K562 (cell line): ENCODE measurements at regions not wholly inside any gene's neighbourhood (a gene's known extent, or its start where the extent isn't known, plus 50 kb on each side); places are given as distances from the start of the nearest gene placed in this dataset.

Experiments used
- CBFA2T3 ChIP-seq: fragments of 450-650 bp; IDR thresholded peaks from 2 replicates; pipeline ENCODE4 v1.6.1; 2017
- CBX1 ChIP-seq: sonication (generic); IDR thresholded peaks from 2 replicates; pipeline ENCODE4 v1.6.1; 2016; ENCODE audit warnings: antibody characterized with exemption, low read depth, mild to moderate bottlenecking
- CHD4 ChIP-seq: fragments of 200-600 bp; sonication (generic); IDR thresholded peaks from 3 replicates; pipeline ENCODE4 v1.6.1; 2012; ENCODE audit warnings: low read depth, mild to moderate bottlenecking, mixed read lengths, low read length, inconsistent platforms; ENCODE audit not compliant: insufficient read depth, insufficient replicate concordance, poor library complexity, severe bottlenecking
- FOXP1 ChIP-seq: sonication (generic); formaldehyde crosslinking; IDR thresholded peaks from 2 replicates; pipeline ENCODE4 v1.8.0; 2022; ENCODE audit warnings: mild to moderate bottlenecking, missing genetic modification reagents
- GTF2E2 ChIP-seq: fragments of 200-800 bp; sonication (Bioruptor generic); IDR thresholded peaks from 2 replicates; pipeline ENCODE4 v1.6.1; 2016; ENCODE audit warnings: missing genetic modification characterization, missing compliant biosample characterization
- KHSRP ChIP-seq: fragments of 450-650 bp; IDR thresholded peaks from 2 replicates; pipeline ENCODE4 v1.6.1; 2017
- LEF1 ChIP-seq: fragments of 450-650 bp; IDR thresholded peaks from 2 replicates; pipeline ENCODE4 v1.6.1; 2016; ENCODE audit warnings: mild to moderate bottlenecking
- PHTF2 ChIP-seq: fragments of 250-450 bp; sonication (Bioruptor Pico); IDR thresholded peaks from 2 replicates; pipeline ENCODE4 v1.5.0; 2021; ENCODE audit warnings: mild to moderate bottlenecking
- POLR2B ChIP-seq: fragments of 450-650 bp; IDR thresholded peaks from 2 replicates; pipeline ENCODE4 v1.6.1; 2018; ENCODE audit warnings: low read depth; ENCODE audit not compliant: partially characterized antibody
- RB1 ChIP-seq: fragments of 450-650 bp; IDR thresholded peaks from 2 replicates; pipeline ENCODE4 v1.6.1; 2017; ENCODE audit warnings: low read depth, mild to moderate bottlenecking
- TBP ChIP-seq: optimal IDR thresholded peaks from 2 replicates; pipeline ENCODE3; 2011; ENCODE audit warnings: low read depth, low read length, improper control_type of control experiment
- TEAD4 ChIP-seq, 2 experiments: sonication (generic) in 1 of 2; formaldehyde crosslinking in 1 of 2; IDR thresholded peaks; 2 replicates each; pipeline versions ENCODE4 v1.6.1 to v1.8.0; 2012 to 2022; ENCODE audit warnings: borderline replicate concordance in 1 of 2, inconsistent platforms in 1 of 2, low read length in 1 of 2, mild to moderate bottlenecking in 1 of 2, missing genetic modification reagents in 1 of 2
- ZFP30 ChIP-seq: fragments of 250-450 bp; sonication (Bioruptor Pico); IDR thresholded peaks from 2 replicates; pipeline ENCODE4 v1.8.0; 2022; ENCODE audit warnings: moderate library complexity, mild to moderate bottlenecking, inconsistent platforms, borderline replicate concordance
- ZNF436 ChIP-seq: fragments of 250-450, 450-650 bp; sonication (Bioruptor Pico); formaldehyde crosslinking; IDR thresholded peaks from 2 replicates; pipeline ENCODE4 v1.7.0; 2020; ENCODE audit warnings: mild to moderate bottlenecking
- ZNF518B ChIP-seq: fragments of 250-450 bp; sonication (Bioruptor Pico); IDR thresholded peaks from 2 replicates; pipeline ENCODE4 v1.5.0; 2021; ENCODE audit warnings: mild to moderate bottlenecking, moderate library complexity
- ZNF589 ChIP-seq: fragments of 200-800 bp; sonication (Bioruptor generic); IDR thresholded peaks from 2 replicates; pipeline ENCODE4 v1.6.1; 2016; ENCODE audit warnings: low read depth, missing genetic modification characterization, missing compliant biosample characterization
- ZNF764 ChIP-seq: fragments of 250-450 bp; sonication (Bioruptor Pico); IDR thresholded peaks from 2 replicates; pipeline ENCODE4 v1.4.0; 2020; ENCODE audit warnings: low read depth, mild to moderate bottlenecking, moderate library complexity
- TF ChIP-seq, protein P1 (sequence below): fragments of 200-400 bp; formaldehyde crosslinking; IDR thresholded peaks from 2 replicates; pipeline ENCODE4 v1.6.1; 2017; ENCODE audit warnings: mild to moderate bottlenecking, low read depth, low read length, moderate library complexity
- TF ChIP-seq, protein P2 (sequence below): fragments of 450-650 bp; formaldehyde crosslinking; IDR thresholded peaks from 2 replicates; pipeline ENCODE4 v1.4.0; 2020; ENCODE audit warnings: mild to moderate bottlenecking
- TF ChIP-seq, protein P3 (sequence below): fragments of 250-450 bp; sonication (Bioruptor Pico); IDR thresholded peaks from 2 replicates; pipeline ENCODE4 v1.8.0; 2022; ENCODE audit warnings: moderate library complexity, mild to moderate bottlenecking, inconsistent platforms

DNA sequence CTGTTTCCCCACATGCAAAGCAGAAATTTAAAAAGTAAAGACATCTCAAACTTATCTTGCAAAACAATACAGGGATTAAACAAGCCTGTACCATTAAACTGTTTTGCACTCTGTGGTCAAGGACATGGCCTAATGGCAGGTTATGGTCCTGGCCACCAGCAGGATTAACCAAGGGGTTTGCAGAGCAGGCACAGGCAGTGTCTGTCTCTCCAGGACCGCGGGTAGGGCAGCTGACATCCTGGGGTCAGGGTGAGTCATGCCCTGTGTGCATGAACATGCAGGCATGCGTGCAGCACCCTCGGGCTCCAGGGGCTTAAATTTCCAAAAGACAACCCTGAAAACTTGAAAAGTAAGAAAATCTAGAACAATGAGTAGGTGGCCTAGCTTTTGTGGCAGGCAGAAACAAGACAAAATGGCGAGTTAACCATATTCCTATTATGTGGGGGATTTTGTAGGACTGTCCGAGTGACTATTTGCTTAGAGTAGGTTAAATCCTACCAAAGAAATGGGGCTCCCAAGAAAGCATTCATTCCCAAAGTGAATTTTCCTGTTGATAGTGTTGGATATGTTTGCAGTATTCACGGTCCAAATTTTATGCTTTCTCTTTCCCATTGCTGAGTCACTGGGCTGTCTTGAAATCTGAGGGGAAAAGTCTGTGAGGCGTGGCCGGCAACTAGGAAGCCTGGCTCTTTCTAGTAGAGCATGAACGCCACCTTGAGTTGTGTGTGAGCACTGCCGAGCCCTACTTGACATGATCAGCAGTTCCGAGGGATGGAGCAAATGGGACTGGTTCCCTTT, 158.4 kb upstream of the FAM20A start (continued):
- TF ChIP-seq ZNF518B (CRISPR knock-in tag) (no peak), CBFA2T3 (no peak), LEF1 (0 out of 2 replicates have a peak, but pooled peaks have one; percentile 17), TEAD4 (IDR thresholded peaks at IDR 0.05; ENCODE audit: low read length) (no peak), TEAD4 (CRISPR knock-in tag; IDR thresholded peaks at IDR 0.05; ENCODE audit: borderline replicate concordance) (no peak), CHD4 (no peak), FOXP1 (no peak), PHTF2 (CRISPR knock-in tag) (no peak), ZFP30 (CRISPR knock-in tag) (no peak), CBX1 (0 out of 2 replicates have a peak, but pooled peaks have one; percentile 25), POLR2B (no peak), KHSRP (no peak), GTF2E2 (no peak), ZNF764 (CRISPR knock-in tag) (no peak), TBP (peak; percentile 89), ZNF436 (CRISPR knock-in tag) (no peak), RB1 (0 out of 2 replicates have a peak, but pooled peaks have one; percentile 34), ZNF589 (no peak)
- TF ChIP-seq, protein P1, sequence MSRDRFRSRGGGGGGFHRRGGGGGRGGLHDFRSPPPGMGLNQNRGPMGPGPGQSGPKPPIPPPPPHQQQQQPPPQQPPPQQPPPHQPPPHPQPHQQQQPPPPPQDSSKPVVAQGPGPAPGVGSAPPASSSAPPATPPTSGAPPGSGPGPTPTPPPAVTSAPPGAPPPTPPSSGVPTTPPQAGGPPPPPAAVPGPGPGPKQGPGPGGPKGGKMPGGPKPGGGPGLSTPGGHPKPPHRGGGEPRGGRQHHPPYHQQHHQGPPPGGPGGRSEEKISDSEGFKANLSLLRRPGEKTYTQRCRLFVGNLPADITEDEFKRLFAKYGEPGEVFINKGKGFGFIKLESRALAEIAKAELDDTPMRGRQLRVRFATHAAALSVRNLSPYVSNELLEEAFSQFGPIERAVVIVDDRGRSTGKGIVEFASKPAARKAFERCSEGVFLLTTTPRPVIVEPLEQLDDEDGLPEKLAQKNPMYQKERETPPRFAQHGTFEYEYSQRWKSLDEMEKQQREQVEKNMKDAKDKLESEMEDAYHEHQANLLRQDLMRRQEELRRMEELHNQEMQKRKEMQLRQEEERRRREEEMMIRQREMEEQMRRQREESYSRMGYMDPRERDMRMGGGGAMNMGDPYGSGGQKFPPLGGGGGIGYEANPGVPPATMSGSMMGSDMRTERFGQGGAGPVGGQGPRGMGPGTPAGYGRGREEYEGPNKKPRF = no peak
- TF ChIP-seq, protein P2, sequence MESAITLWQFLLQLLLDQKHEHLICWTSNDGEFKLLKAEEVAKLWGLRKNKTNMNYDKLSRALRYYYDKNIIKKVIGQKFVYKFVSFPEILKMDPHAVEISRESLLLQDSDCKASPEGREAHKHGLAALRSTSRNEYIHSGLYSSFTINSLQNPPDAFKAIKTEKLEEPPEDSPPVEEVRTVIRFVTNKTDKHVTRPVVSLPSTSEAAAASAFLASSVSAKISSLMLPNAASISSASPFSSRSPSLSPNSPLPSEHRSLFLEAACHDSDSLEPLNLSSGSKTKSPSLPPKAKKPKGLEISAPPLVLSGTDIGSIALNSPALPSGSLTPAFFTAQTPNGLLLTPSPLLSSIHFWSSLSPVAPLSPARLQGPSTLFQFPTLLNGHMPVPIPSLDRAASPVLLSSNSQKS = no peak
- TF ChIP-seq, protein P3, sequence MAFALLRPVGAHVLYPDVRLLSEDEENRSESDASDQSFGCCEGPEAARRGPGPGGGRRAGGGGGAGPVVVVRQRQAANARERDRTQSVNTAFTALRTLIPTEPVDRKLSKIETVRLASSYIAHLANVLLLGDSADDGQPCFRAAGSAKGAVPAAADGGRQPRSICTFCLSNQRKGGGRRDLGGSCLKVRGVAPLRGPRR (CRISPR knock-in tag) = no peak
